Loucy (cell line): ENCODE measurements at regions not wholly inside any gene's neighbourhood (a gene's known extent, or its start where the extent isn't known, plus 50 kb on each side); places are given as distances from the start of the nearest gene placed in this dataset.

Experiments
- CTCF ChIP-seq: fragments of 200-600 bp; sonication (generic); conservative IDR thresholded peaks from 2 replicates; pipeline ENCODE4 v1.5.1; 2014; ENCODE audit warnings: mild to moderate bottlenecking, antibody characterized with exemption, low read length
- EZH2phosphoT487 ChIP-seq: fragments of 200-600 bp; IDR thresholded peaks from 2 replicates; pipeline ENCODE4 v1.6.1; 2018; ENCODE audit warnings: antibody characterized with exemption, mild to moderate bottlenecking, moderate library complexity, borderline replicate concordance

DNA sequence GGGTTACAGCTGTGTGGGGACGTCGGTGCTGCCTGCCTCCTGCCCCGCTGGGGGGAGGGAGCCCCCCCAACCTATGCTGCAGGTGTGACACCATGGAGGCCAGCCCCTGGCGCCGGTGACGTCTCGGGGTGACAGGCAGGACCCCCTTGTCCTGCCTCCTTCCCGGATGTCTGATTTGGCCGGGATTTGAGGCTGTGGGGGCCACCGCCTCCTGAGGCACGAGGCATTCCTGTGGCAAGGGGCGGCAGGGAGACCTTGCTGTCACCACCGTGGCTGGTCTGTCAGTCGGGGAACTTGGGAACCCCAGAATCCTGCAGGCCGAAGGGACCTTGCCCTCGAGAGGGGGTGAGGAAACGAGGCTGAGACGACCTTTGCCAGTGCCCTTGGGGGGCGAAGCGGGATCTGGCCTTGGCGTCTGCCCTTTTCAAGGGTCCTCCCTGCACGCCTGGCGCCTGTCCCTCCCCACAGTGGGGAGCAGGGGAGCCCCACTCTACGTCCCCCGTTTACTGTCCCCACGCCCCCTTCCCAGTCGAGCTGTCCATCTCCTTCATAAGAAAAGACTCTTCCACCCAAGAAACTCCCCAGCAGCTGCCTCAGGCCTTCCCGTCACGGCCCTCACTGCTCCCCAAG is 74.4 kb downstream of the METRNL start:
- no peak for TF ChIP-seq CTCF
- no peak for TF ChIP-seq EZH2phosphoT487
